HepG2 (cell line): ENCODE measurements at regions not wholly inside any gene's neighbourhood (a gene's known extent, or its start where the extent isn't known, plus 50 kb on each side); places are given as distances from the start of the nearest gene placed in this dataset.
"Not testable (repeated sequence)": the region's sequence is repeated elsewhere in the genome, so short reads cannot be mapped to it uniquely, and the experiment has no call there.

Experiments used
- ATAC-seq: fragments of 200-7000 bp; cut with Tn5 transposase; 3 replicates; pipeline ENCODE4 v1.9.1; 2020; ENCODE audit warnings: mild to moderate bottlenecking, moderate library complexity
- BruUV-seq: library from RNA; stranded (reverse); fragments of 400-500 nt; replicated peaks from 2 replicates; lab custom pipeline; 2021; lab: Mats Ljungman, UMichigan
- CTCF ChIA-PET: fragments of 300-600 bp; formaldehyde crosslinking; extraction: SDS; loops from one replicate; lab custom pipeline; 2021; ENCODE audit warnings: low total read pairs, inconsistent platforms, low intra/inter-chr PET ratio; lab: Yijun Ruan, JAX
- POLR2A ChIA-PET: fragments of 350-600 bp; sonication (Branson Sonifier 250); formaldehyde crosslinking; loops from one replicate; lab custom pipeline; 2020; ENCODE audit warnings: antibody characterized with exemption, inconsistent platforms; lab: Yijun Ruan, JAX
- DNase-seq: peaks from one replicate; pipeline ENCODE4 v3.0.0-alpha.2; 2015; ENCODE audit warnings: low spot score
- FAIRE-seq: peaks from 3 replicates; lab custom pipeline; 2011; peaks lifted over from hg19 to GRCh38; lab: Jason Lieb, UNC
- H2AFZ ChIP-seq: one replicate; pipeline ENCODE4 v1.6.1; 2011; ENCODE audit warnings: low read length, inconsistent platforms
- H3K27ac ChIP-seq: fragments of 300-600 bp; 3 replicates; pipeline ENCODE4 v1.8.0; 2011; ENCODE audit warnings: mixed run types, mild to moderate bottlenecking, mixed read lengths, low read length, inconsistent platforms; ENCODE audit not compliant: insufficient read depth; ENCODE audit errors: extremely low read length
- H3K27me3 ChIP-seq, 2 experiments: fragments of 200-600 bp in 1 of 2; 2 replicates in 1 of 2; 3 replicates in 1 of 2; pipeline versions ENCODE4 v1.6.0 to v1.8.0; 2011; ENCODE audit warnings: low read length in 2 of 2, mild to moderate bottlenecking in 2 of 2, moderate library complexity in 2 of 2, inconsistent platforms in 1 of 2; ENCODE audit not compliant: insufficient read depth in 2 of 2, control insufficient read depth in 1 of 2
- H3K36me3 ChIP-seq, 2 experiments: fragments of 200-600 bp in 1 of 2; replicated peaks in 1 of 2; 2 replicates in 1 of 2; 3 replicates in 1 of 2; pipeline versions ENCODE4 v1.5.1 to v1.8.0; 2011; ENCODE audit warnings: low read length in 2 of 2, inconsistent platforms in 1 of 2; ENCODE audit not compliant: insufficient read depth in 2 of 2, control insufficient read depth in 1 of 2
- H3K4me1 ChIP-seq: 2 replicates; pipeline ENCODE4 v1.5.1; 2012; ENCODE audit warnings: low read length, inconsistent platforms; ENCODE audit not compliant: insufficient read depth
- H3K4me2 ChIP-seq: 2 replicates; pipeline ENCODE4 v1.6.0; 2011; ENCODE audit warnings: low read depth, low read length, inconsistent platforms
- H3K4me3 ChIP-seq, 3 experiments: fragments of 200-600 bp in 1 of 3; sonication (generic), shearing (Covaris generic) in 1 of 3; replicated peaks in 1 of 3; 2 replicates each; pipeline ENCODE4 v1.5.1; 2011 to 2016; ENCODE audit warnings: low read length in 3 of 3, inconsistent platforms in 2 of 3, low read depth in 2 of 3, mild to moderate bottlenecking in 2 of 3, control low read depth in 1 of 3, mixed read lengths in 1 of 3; ENCODE audit not compliant: insufficient read depth in 1 of 3
- H3K79me2 ChIP-seq: one replicate; pipeline ENCODE4 v1.6.1; 2011; ENCODE audit warnings: low read length, inconsistent platforms; ENCODE audit not compliant: insufficient read depth
- H3K9ac ChIP-seq: 2 replicates; pipeline ENCODE4 v1.6.0; 2011; ENCODE audit warnings: mild to moderate bottlenecking, low read depth, low read length, inconsistent platforms; ENCODE audit not compliant: insufficient read depth
- H3K9me3 ChIP-seq: 2 replicates; pipeline ENCODE4 v1.5.1; 2012; ENCODE audit warnings: mild to moderate bottlenecking, low read length
- H4K20me1 ChIP-seq: 2 replicates; pipeline ENCODE4 v1.6.0; 2011; ENCODE audit warnings: inconsistent platforms, mild to moderate bottlenecking, low read length, moderate library complexity; ENCODE audit not compliant: insufficient read depth
- CEBPG ChIP-seq: IDR thresholded peaks from 2 replicates; pipeline ENCODE4 v1.6.1; 2016
- CTCF ChIP-seq: sonication (generic); formaldehyde crosslinking; IDR thresholded peaks from 2 replicates; pipeline ENCODE4 v1.5.0; 2020; ENCODE audit warnings: mild to moderate bottlenecking, missing genetic modification reagents, moderate library complexity
- EZH2 ChIP-seq: conservative IDR thresholded peaks from 2 replicates; pipeline ENCODE4 v1.6.1; 2012; ENCODE audit warnings: mild to moderate bottlenecking, low read depth, low read length, moderate library complexity
- SMAD1 ChIP-seq: sonication (generic); formaldehyde crosslinking; IDR thresholded peaks from 2 replicates; pipeline ENCODE4 v1.4.0; 2020; ENCODE audit warnings: missing genetic modification reagents, low read depth, mild to moderate bottlenecking, borderline replicate concordance
- STAG1 ChIP-seq: sonication (generic); formaldehyde crosslinking; IDR thresholded peaks from 2 replicates; pipeline ENCODE4 v1.4.0; 2020; ENCODE audit warnings: missing genetic modification reagents
- WGBS: methylation state at CpG from one replicate; pipeline ENCODE4 v1.1.6; 2017; ENCODE audit warnings: low lambda C conversion rate; 5-methylcytosine and 5-hydroxymethylcytosine counted together
- in situ Hi-C: cut with HindIII; loops from 2 replicates; pipeline ENCODE4 v1.10.0; 2017; ENCODE audit warnings: low pct_unique_long_range_greater_than_20kb; ENCODE audit not compliant: extremely low pct_ligation_motif_present
- intact Hi-C: fragments of 100-400 bp; cut with micrococcal nuclease; formaldehyde crosslinking; loops from one replicate; pipeline ENCODE4 v1.10.0; 2022; ENCODE audit not compliant: unreplicated experiment
- TF ChIP-seq, protein P1 (sequence below): sonication (generic); formaldehyde crosslinking; conservative IDR thresholded peaks from 2 replicates; pipeline ENCODE4 v1.4.0; 2020; ENCODE audit warnings: missing genetic modification reagents

- intact Hi-C loops (no loop called here), in situ Hi-C loops (no loop called here)
- no peak overlapping the region for H3K4me2 ChIP-seq
- BruUV-seq, result no TSS peak
- H3K27ac ChIP-seq, result no peak overlapping the region
- no peak overlapping the region for H2AFZ ChIP-seq
- no peaks in the 10 kb centered on the region for H4K20me1 ChIP-seq
- no peak for ATAC-seq
- ChIA-PET POLR2A (no interaction called here), CTCF (no interaction called here)
- no peaks in the 10 kb centered on the region for H3K9me3 ChIP-seq
- no peaks in the 10 kb centered on the region for H3K36me3 ChIP-seq
- no peak for DNase-seq
- TF ChIP-seq SMAD1 (CRISPR knock-in tag) (no peak), CEBPG (CRISPR knock-in tag) (no peak)
- no peak overlapping the region for H3K4me3 ChIP-seq
- no peak for FAIRE-seq
- H3K79me2 ChIP-seq, result no peaks in the 10 kb centered on the region
- no peaks in the 10 kb centered on the region for H3K27me3 ChIP-seq
- no peak overlapping the region for H3K9ac ChIP-seq
- no peaks in the 10 kb centered on the region for H3K4me1 ChIP-seq
These were observed 1168.0 kb downstream of the PLA2G4A start for GRCh38 chr1:187996780-187997179.

- H3K4me3 ChIP-seq, result no peak overlapping the region
- no peaks in the 10 kb centered on the region for H3K79me2 ChIP-seq
- no peak for ATAC-seq
- no peak overlapping the region for H2AFZ ChIP-seq
- in situ Hi-C loops (no loop called here), intact Hi-C loops (loop anchor here (2.0 kb wide), 1 partner anchor 71 kb away; no protein-coding TSS in a partner anchor)
- TF ChIP-seq EZH2 (no peak), STAG1 (CRISPR knock-in tag) (peak; percentile 42; the same call in 1 of the 2 replicates), CTCF (CRISPR knock-in tag) (peak; percentile 23; the same call in 1 of the 2 replicates)
- TF ChIP-seq, protein P1, sequence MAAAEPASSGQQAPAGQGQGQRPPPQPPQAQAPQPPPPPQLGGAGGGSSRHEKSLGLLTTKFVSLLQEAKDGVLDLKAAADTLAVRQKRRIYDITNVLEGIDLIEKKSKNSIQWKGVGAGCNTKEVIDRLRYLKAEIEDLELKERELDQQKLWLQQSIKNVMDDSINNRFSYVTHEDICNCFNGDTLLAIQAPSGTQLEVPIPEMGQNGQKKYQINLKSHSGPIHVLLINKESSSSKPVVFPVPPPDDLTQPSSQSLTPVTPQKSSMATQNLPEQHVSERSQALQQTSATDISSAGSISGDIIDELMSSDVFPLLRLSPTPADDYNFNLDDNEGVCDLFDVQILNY, result no peak
- FAIRE-seq, result no peak
- CTCF ChIA-PET, result no interaction called here
- no peak for DNase-seq
- H3K9me3 ChIP-seq, result no peaks in the 10 kb centered on the region
- H3K4me1 ChIP-seq, result no peaks in the 10 kb centered on the region
- H3K9ac ChIP-seq, result no peak overlapping the region
- H3K4me2 ChIP-seq, result no peak overlapping the region
- no peaks in the 10 kb centered on the region for H3K27me3 ChIP-seq
- H3K36me3 ChIP-seq, result no peaks in the 10 kb centered on the region
- no peaks in the 10 kb centered on the region for H4K20me1 ChIP-seq
- POLR2A ChIA-PET, result no interaction called here
- no peak overlapping the region for H3K27ac ChIP-seq
- no TSS peak for BruUV-seq
These were observed 1171.2 kb downstream of the PLA2G4A start for GRCh38 chr1:187999973-188000372.

GRCh38 chr1:188003687-188004086 lies 1174.9 kb downstream of the PLA2G4A start:
- H3K9me3 ChIP-seq, BruUV-seq: not testable (repeated sequence)

More at GRCh38 chr1:188003687-188004086, 1174.9 kb downstream of the PLA2G4A start:
- FAIRE-seq, H3K4me3 ChIP-seq, ATAC-seq, intact Hi-C loops, H3K4me1 ChIP-seq, H3K4me2 ChIP-seq, H3K79me2 ChIP-seq, H3K27me3 ChIP-seq, H3K36me3 ChIP-seq, H2AFZ ChIP-seq, CTCF ChIA-PET, POLR2A ChIA-PET, H3K27ac ChIP-seq, DNase-seq, in situ Hi-C loops, H3K9ac ChIP-seq, H4K20me1 ChIP-seq: not testable (repeated sequence)
- WGBS, result 0% methylated on average over 1 of the region's 1 CpG
